ENCODE measurements at regions not wholly inside any gene's neighbourhood (a gene's known extent, or its start where the extent isn't known, plus 50 kb on each side); places are given as distances from the start of the nearest gene placed in this dataset.

GRCh38 chr3:10707400-10708215, 108.4 kb upstream of the SLC6A11 start:
- ATAC-seq (no peak), DNase-seq (no peak)
- Histone ChIP-seq H3K9me3 (no peaks in the 10 kb centered on the region), H3K27me3 (peaks cover 28 to 43% (median 41%) of the 10 kb centered on the region in 3 donors), H3K27ac (no peak overlapping the region), H3K36me3 (no peaks in the 10 kb centered on the region), H3K4me1 (no peaks in the 10 kb centered on the region), H3K4me3 (no peak overlapping the region)
- intact Hi-C loops (cut with DNase I; ENCODE audit: low total_unique reads) (no loop called here), in situ Hi-C loops (cut with MboI; ENCODE audit: low sequenced_read_pairs in 4 of 4) (no loop called here)
- no peak for TF ChIP-seq POLR2A (IDR thresholded peaks at IDR 0.05)
- no peak for TF ChIP-seq CTCF (IDR thresholded peaks at IDR 0.05 in 4 of 5, conservative IDR thresholded peaks at IDR 0.05 in 1 of 5)

- no peak overlapping the region for H3K4me3 ChIP-seq
- no peaks in the 10 kb centered on the region for H3K9me3 ChIP-seq
- DNase-seq: no peak
- intact Hi-C loops (cut with DNase I; ENCODE audit: low total_unique reads) (no loop called here), in situ Hi-C loops (cut with MboI; ENCODE audit: low sequenced_read_pairs in 4 of 4) (no loop called here)
- TF ChIP-seq POLR2A (IDR thresholded peaks at IDR 0.05): no peak
- TF ChIP-seq CTCF (IDR thresholded peaks at IDR 0.05 in 4 of 5, conservative IDR thresholded peaks at IDR 0.05 in 1 of 5): no peak
- peaks cover 28 to 43% (median 40%) of the 10 kb centered on the region in 3 donors for H3K27me3 ChIP-seq
- no peaks in the 10 kb centered on the region for H3K36me3 ChIP-seq
- H3K27ac ChIP-seq: no peak overlapping the region
- ATAC-seq: no peak
- no peaks in the 10 kb centered on the region for H3K4me1 ChIP-seq
Measured at GRCh38 chr3:10708216-10708893, 107.7 kb upstream of the SLC6A11 start.

GRCh38 chr3:10709110-10709781, 106.8 kb upstream of the SLC6A11 start:
- no peak for TF ChIP-seq CTCF (IDR thresholded peaks at IDR 0.05 in 4 of 5, conservative IDR thresholded peaks at IDR 0.05 in 1 of 5)
- TF ChIP-seq POLR2A (IDR thresholded peaks at IDR 0.05): no peak
- H3K27me3 ChIP-seq: peaks cover 22 to 38% (median 38%) of the 10 kb centered on the region in 3 donors
- in situ Hi-C loops (cut with MboI; ENCODE audit: low sequenced_read_pairs in 4 of 4): no loop called here
- H3K36me3 ChIP-seq: no peaks in the 10 kb centered on the region
- no peaks in the 10 kb centered on the region for H3K9me3 ChIP-seq
- ATAC-seq (no peak), DNase-seq (no peak)
- H3K27ac ChIP-seq: no peak overlapping the region
- intact Hi-C loops (cut with DNase I; ENCODE audit: low total_unique reads): no loop called here
- no peaks in the 10 kb centered on the region for H3K4me1 ChIP-seq
- H3K4me3 ChIP-seq: no peak overlapping the region

GRCh38 chr3:10712121-10712520, 103.9 kb upstream of the SLC6A11 start:
- no peak for ATAC-seq

More at GRCh38 chr3:10712121-10712520, 103.9 kb upstream of the SLC6A11 start:
- Histone ChIP-seq H3K4me1 (no peaks in the 10 kb centered on the region), H3K27me3 (peaks cover 8 to 20% (median 18%) of the 10 kb centered on the region in 3 donors), H3K4me3 (no peak overlapping the region), H3K9me3 (no peaks in the 10 kb centered on the region), H3K27ac (no peak overlapping the region), H3K36me3 (no peaks in the 10 kb centered on the region)
- no peak for DNase-seq
- no peak for TF ChIP-seq POLR2A (IDR thresholded peaks at IDR 0.05)
- TF ChIP-seq CTCF (IDR thresholded peaks at IDR 0.05 in 4 of 5, conservative IDR thresholded peaks at IDR 0.05 in 1 of 5): no peak
- in situ Hi-C loops (cut with MboI; ENCODE audit: low sequenced_read_pairs in 4 of 4): no loop called here
- intact Hi-C loops (cut with DNase I; ENCODE audit: low total_unique reads): no loop called here
